ENCODE measurements at regions not wholly inside any gene's neighbourhood (a gene's known extent, or its start where the extent isn't known, plus 50 kb on each side); places are given as distances from the start of the nearest gene placed in this dataset.

DNA sequence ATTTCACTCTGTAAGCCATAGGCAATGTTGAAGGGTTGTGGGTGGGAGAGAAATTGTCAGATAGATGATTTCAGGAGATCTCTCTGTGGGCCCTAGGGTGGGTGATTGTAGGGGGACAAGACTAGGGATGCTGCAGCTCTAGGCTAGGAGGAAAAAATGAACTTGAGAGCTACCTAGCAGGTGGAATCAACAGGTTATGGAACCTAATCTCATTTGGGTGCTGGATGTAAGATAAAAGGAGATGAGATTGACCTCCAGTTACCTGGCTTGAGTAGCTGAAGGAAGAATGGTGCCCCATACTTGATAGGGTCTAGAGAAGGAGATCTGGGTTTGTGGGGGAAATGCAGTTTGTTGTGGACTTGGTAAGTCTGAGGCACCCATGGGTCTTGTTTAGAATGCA is 396.5 kb downstream of the RRAGC start:
- TF ChIP-seq CTCF (IDR thresholded peaks at IDR 0.05) (no peak), EZH2 (IDR thresholded peaks at IDR 0.05) (no peak)
